ENCODE measurements at regions not wholly inside any gene's neighbourhood (a gene's known extent, or its start where the extent isn't known, plus 50 kb on each side); places are given as distances from the start of the nearest gene placed in this dataset.

- H3K36me3 ChIP-seq (ENCODE audit: control insufficient read depth in 2 of 2, extremely low read depth in 1 of 2, insufficient read depth in 2 of 2, low read length in 2 of 2), result no peaks in the 10 kb centered on the region
- dilution Hi-C loops (cut with MboI; ENCODE audit: extremely low pct_ligation_motif_present, low sequenced_read_pairs), result no loop called here
- H3K4me3 ChIP-seq (ENCODE audit: control insufficient read depth in 2 of 3, extremely low read depth in 1 of 3, insufficient read depth in 2 of 3, low read depth in 1 of 3, low read length in 3 of 3), result no peak overlapping the region
- no peak for FAIRE-seq
- H3K9me3 ChIP-seq (ENCODE audit: control insufficient read depth, low read depth, low read length), result no peaks in the 10 kb centered on the region
- H3K9me1 ChIP-seq (ENCODE audit: control insufficient read depth, extremely low read depth, insufficient read depth, low read length), result no peaks in the 10 kb centered on the region
- no peaks in the 10 kb centered on the region for H3K4me1 ChIP-seq (ENCODE audit: control insufficient read depth, extremely low read depth, insufficient read depth, low read length)
- no peaks in the 10 kb centered on the region for H3K27me3 ChIP-seq (ENCODE audit: control insufficient read depth, extremely low read depth, insufficient read depth, low read length)
- no peak overlapping the region for H3K27ac ChIP-seq (ENCODE audit: control insufficient read depth, insufficient read depth, low read length)
- H2AFZ ChIP-seq (ENCODE audit: control insufficient read depth, low read length), result no peak overlapping the region
- TF ChIP-seq CTCF (optimal IDR thresholded peaks at IDR 0.05 in 1 of 3, IDR thresholded peaks at IDR 0.05 in 1 of 3, conservative IDR thresholded peaks at IDR 0.05 in 1 of 3; ENCODE audit: extremely low read depth in 1 of 3, insufficient read depth in 2 of 3, low read length in 3 of 3), result no peak
- no peak for DNase-seq (ENCODE audit: low read depth, low spot score)
- H3K9ac ChIP-seq (ENCODE audit: control insufficient read depth, extremely low read depth, insufficient read depth, low read length), result no peak overlapping the region
- H4K20me1 ChIP-seq (ENCODE audit: control insufficient read depth, extremely low read depth, insufficient read depth, low read length), result no peaks in the 10 kb centered on the region
- H3K79me2 ChIP-seq (ENCODE audit: control insufficient read depth, insufficient read depth, low read length), result no peaks in the 10 kb centered on the region
- H3K4me2 ChIP-seq (ENCODE audit: control insufficient read depth, extremely low read depth, insufficient read depth, low read depth, low read length), result no peak overlapping the region
Measured at GRCh38 chr9:1201262-1201661, 151.1 kb downstream of the DMRT2 start.

- no peaks in the 10 kb centered on the region for H3K9me3 ChIP-seq (ENCODE audit: control insufficient read depth, low read depth, low read length)
- H4K20me1 ChIP-seq (ENCODE audit: control insufficient read depth, extremely low read depth, insufficient read depth, low read length), result no peaks in the 10 kb centered on the region
- no peak overlapping the region for H3K4me2 ChIP-seq (ENCODE audit: control insufficient read depth, extremely low read depth, insufficient read depth, low read depth, low read length)
- no peaks in the 10 kb centered on the region for H3K36me3 ChIP-seq (ENCODE audit: control insufficient read depth in 2 of 2, extremely low read depth in 1 of 2, insufficient read depth in 2 of 2, low read length in 2 of 2)
- H3K9me1 ChIP-seq (ENCODE audit: control insufficient read depth, extremely low read depth, insufficient read depth, low read length), result no peaks in the 10 kb centered on the region
- no peak overlapping the region for H3K27ac ChIP-seq (ENCODE audit: control insufficient read depth, insufficient read depth, low read length)
- no peak for DNase-seq (ENCODE audit: low read depth, low spot score)
- H3K9ac ChIP-seq (ENCODE audit: control insufficient read depth, extremely low read depth, insufficient read depth, low read length), result no peak overlapping the region
- H3K4me1 ChIP-seq (ENCODE audit: control insufficient read depth, extremely low read depth, insufficient read depth, low read length), result no peaks in the 10 kb centered on the region
- H3K4me3 ChIP-seq (ENCODE audit: control insufficient read depth in 2 of 3, extremely low read depth in 1 of 3, insufficient read depth in 2 of 3, low read depth in 1 of 3, low read length in 3 of 3), result no peak overlapping the region
- H2AFZ ChIP-seq (ENCODE audit: control insufficient read depth, low read length), result no peak overlapping the region
- TF ChIP-seq CTCF (optimal IDR thresholded peaks at IDR 0.05 in 1 of 3, IDR thresholded peaks at IDR 0.05 in 1 of 3, conservative IDR thresholded peaks at IDR 0.05 in 1 of 3; ENCODE audit: extremely low read depth in 1 of 3, insufficient read depth in 2 of 3, low read length in 3 of 3), result no peak
- no peak for TF ChIP-seq EZH2 (IDR thresholded peaks at IDR 0.05; ENCODE audit: low read length)
- dilution Hi-C loops (cut with MboI; ENCODE audit: extremely low pct_ligation_motif_present, low sequenced_read_pairs), result no loop called here
- H3K79me2 ChIP-seq (ENCODE audit: control insufficient read depth, insufficient read depth, low read length), result no peaks in the 10 kb centered on the region
- no peaks in the 10 kb centered on the region for H3K27me3 ChIP-seq (ENCODE audit: control insufficient read depth, extremely low read depth, insufficient read depth, low read length)
- FAIRE-seq, result no peak
Measured at GRCh38 chr9:1201901-1202300, 151.7 kb downstream of the DMRT2 start.
